Neural progenitor cell (in vitro differentiated cells): ENCODE measurements at regions not wholly inside any gene's neighbourhood (a gene's known extent, or its start where the extent isn't known, plus 50 kb on each side); places are given as distances from the start of the nearest gene placed in this dataset.

Source experiments
- CTCF ChIP-seq: fragments of 200-600 bp; sonication (generic); IDR thresholded peaks from 2 replicates; pipeline ENCODE4 v1.5.1; 2017; ENCODE audit warnings: antibody characterized with exemption, mild to moderate bottlenecking
- EZH2 ChIP-seq: fragments of 200-600 bp; sonication (generic); IDR thresholded peaks from 2 replicates; pipeline ENCODE4 v1.6.1; 2017; ENCODE audit warnings: antibody characterized with exemption, mild to moderate bottlenecking, moderate library complexity
- EZH2phosphoT487 ChIP-seq: fragments of 200-600 bp; sonication (generic); IDR thresholded peaks from 2 replicates; pipeline ENCODE4 v1.6.1; 2017; ENCODE audit warnings: antibody characterized with exemption

- TF ChIP-seq EZH2, result no peak
- no peak for TF ChIP-seq CTCF
- no peak for TF ChIP-seq EZH2phosphoT487
Observed at GRCh38 chr1:68281946-68282615, 49.8 kb upstream of the WLS start.
